K562 (cell line): ENCODE measurements at regions not wholly inside any gene's neighbourhood (a gene's known extent, or its start where the extent isn't known, plus 50 kb on each side); places are given as distances from the start of the nearest gene placed in this dataset.

ENCODE experiments used
- ARHGAP35 ChIP-seq: fragments of 450-650 bp; IDR thresholded peaks from 2 replicates; pipeline ENCODE4 v1.6.1; 2018; ENCODE audit not compliant: partially characterized antibody
- EP300 ChIP-seq: IDR thresholded peaks from 2 replicates; pipeline ENCODE4 v1.6.1; 2012; ENCODE audit warnings: low read length, improper control_type of control experiment
- FOXK1 ChIP-seq: sonication (generic); formaldehyde crosslinking; IDR thresholded peaks from 2 replicates; pipeline ENCODE4 v1.8.0; 2022; ENCODE audit warnings: missing genetic modification reagents, mild to moderate bottlenecking, borderline replicate concordance
- FOXM1 ChIP-seq, 2 experiments: fragments of 450-650 bp in 1 of 2; sonication (generic) in 1 of 2; formaldehyde crosslinking in 1 of 2; IDR thresholded peaks; 2 replicates each; pipeline versions ENCODE4 v1.6.1 to v1.9.0; 2017 to 2022; ENCODE audit warnings: low read depth in 2 of 2, mild to moderate bottlenecking in 2 of 2, missing genetic modification reagents in 1 of 2, moderate library complexity in 1 of 2
- MCM5 ChIP-seq: fragments of 450-650 bp; IDR thresholded peaks from 2 replicates; pipeline ENCODE4 v1.6.1; 2016; ENCODE audit warnings: low read depth
- MCM7 ChIP-seq, 2 experiments: fragments of 450-650 bp; IDR thresholded peaks; 2 replicates each; pipeline ENCODE4 v1.6.1; 2016 to 2018
- PHF20 ChIP-seq: fragments of 450-650 bp; IDR thresholded peaks from 2 replicates; pipeline ENCODE4 v1.6.1; 2018; ENCODE audit not compliant: partially characterized antibody
- POLR2AphosphoS5 ChIP-seq: IDR thresholded peaks from 2 replicates; pipeline ENCODE4 v1.6.1; 2011; ENCODE audit warnings: mild to moderate bottlenecking, low read depth, low read length, moderate library complexity; ENCODE audit not compliant: control insufficient read depth, insufficient read depth
- ZNF407 ChIP-seq: fragments of 450-650 bp; IDR thresholded peaks from 2 replicates; pipeline ENCODE4 v1.6.1; 2016; ENCODE audit warnings: low read depth
- TF ChIP-seq, protein P1 (sequence below), 3 experiments: IDR thresholded peaks in 2 of 3; conservative IDR thresholded peaks in 1 of 3; 2 replicates each; pipeline ENCODE4 v1.5.1; 2011 to 2012; ENCODE audit warnings: low read length in 3 of 3, mild to moderate bottlenecking in 3 of 3, control low read depth in 2 of 3, improper control_type of control experiment in 1 of 3, inconsistent platforms in 1 of 3, low read depth in 1 of 3, mixed read lengths in 1 of 3, moderate library complexity in 1 of 3; ENCODE audit not compliant: insufficient read depth in 2 of 3
- TF ChIP-seq, protein P2 (sequence below): fragments of 200-600 bp; sonication (generic); IDR thresholded peaks from one replicate; pipeline ENCODE4 v1.6.1; 2012; ENCODE audit warnings: mild to moderate bottlenecking, low read depth, low read length, inconsistent platforms

GRCh38 chr2:30037016-30037415 lies 109.8 kb upstream of the YPEL5 start:
- no peak for TF ChIP-seq EP300
- TF ChIP-seq FOXK1 (CRISPR knock-in tag): no peak
- TF ChIP-seq FOXM1 (IDR thresholded peaks at IDR 0.05; ENCODE audit: low read depth): no peak
- TF ChIP-seq FOXM1 (CRISPR knock-in tag; IDR thresholded peaks at IDR 0.05; ENCODE audit: low read depth): no peak
- TF ChIP-seq ZNF407: no peak
- no peak for TF ChIP-seq PHF20
- TF ChIP-seq, protein P1, sequence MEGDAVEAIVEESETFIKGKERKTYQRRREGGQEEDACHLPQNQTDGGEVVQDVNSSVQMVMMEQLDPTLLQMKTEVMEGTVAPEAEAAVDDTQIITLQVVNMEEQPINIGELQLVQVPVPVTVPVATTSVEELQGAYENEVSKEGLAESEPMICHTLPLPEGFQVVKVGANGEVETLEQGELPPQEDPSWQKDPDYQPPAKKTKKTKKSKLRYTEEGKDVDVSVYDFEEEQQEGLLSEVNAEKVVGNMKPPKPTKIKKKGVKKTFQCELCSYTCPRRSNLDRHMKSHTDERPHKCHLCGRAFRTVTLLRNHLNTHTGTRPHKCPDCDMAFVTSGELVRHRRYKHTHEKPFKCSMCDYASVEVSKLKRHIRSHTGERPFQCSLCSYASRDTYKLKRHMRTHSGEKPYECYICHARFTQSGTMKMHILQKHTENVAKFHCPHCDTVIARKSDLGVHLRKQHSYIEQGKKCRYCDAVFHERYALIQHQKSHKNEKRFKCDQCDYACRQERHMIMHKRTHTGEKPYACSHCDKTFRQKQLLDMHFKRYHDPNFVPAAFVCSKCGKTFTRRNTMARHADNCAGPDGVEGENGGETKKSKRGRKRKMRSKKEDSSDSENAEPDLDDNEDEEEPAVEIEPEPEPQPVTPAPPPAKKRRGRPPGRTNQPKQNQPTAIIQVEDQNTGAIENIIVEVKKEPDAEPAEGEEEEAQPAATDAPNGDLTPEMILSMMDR (IDR thresholded peaks at IDR 0.05 in 2 of 3, conservative IDR thresholded peaks at IDR 0.05 in 1 of 3; ENCODE audit: insufficient read depth in 2 of 3, low read depth in 1 of 3, low read length in 3 of 3): no peak
- no peak for TF ChIP-seq MCM5
- TF ChIP-seq ARHGAP35: no peak
- TF ChIP-seq, protein P2, sequence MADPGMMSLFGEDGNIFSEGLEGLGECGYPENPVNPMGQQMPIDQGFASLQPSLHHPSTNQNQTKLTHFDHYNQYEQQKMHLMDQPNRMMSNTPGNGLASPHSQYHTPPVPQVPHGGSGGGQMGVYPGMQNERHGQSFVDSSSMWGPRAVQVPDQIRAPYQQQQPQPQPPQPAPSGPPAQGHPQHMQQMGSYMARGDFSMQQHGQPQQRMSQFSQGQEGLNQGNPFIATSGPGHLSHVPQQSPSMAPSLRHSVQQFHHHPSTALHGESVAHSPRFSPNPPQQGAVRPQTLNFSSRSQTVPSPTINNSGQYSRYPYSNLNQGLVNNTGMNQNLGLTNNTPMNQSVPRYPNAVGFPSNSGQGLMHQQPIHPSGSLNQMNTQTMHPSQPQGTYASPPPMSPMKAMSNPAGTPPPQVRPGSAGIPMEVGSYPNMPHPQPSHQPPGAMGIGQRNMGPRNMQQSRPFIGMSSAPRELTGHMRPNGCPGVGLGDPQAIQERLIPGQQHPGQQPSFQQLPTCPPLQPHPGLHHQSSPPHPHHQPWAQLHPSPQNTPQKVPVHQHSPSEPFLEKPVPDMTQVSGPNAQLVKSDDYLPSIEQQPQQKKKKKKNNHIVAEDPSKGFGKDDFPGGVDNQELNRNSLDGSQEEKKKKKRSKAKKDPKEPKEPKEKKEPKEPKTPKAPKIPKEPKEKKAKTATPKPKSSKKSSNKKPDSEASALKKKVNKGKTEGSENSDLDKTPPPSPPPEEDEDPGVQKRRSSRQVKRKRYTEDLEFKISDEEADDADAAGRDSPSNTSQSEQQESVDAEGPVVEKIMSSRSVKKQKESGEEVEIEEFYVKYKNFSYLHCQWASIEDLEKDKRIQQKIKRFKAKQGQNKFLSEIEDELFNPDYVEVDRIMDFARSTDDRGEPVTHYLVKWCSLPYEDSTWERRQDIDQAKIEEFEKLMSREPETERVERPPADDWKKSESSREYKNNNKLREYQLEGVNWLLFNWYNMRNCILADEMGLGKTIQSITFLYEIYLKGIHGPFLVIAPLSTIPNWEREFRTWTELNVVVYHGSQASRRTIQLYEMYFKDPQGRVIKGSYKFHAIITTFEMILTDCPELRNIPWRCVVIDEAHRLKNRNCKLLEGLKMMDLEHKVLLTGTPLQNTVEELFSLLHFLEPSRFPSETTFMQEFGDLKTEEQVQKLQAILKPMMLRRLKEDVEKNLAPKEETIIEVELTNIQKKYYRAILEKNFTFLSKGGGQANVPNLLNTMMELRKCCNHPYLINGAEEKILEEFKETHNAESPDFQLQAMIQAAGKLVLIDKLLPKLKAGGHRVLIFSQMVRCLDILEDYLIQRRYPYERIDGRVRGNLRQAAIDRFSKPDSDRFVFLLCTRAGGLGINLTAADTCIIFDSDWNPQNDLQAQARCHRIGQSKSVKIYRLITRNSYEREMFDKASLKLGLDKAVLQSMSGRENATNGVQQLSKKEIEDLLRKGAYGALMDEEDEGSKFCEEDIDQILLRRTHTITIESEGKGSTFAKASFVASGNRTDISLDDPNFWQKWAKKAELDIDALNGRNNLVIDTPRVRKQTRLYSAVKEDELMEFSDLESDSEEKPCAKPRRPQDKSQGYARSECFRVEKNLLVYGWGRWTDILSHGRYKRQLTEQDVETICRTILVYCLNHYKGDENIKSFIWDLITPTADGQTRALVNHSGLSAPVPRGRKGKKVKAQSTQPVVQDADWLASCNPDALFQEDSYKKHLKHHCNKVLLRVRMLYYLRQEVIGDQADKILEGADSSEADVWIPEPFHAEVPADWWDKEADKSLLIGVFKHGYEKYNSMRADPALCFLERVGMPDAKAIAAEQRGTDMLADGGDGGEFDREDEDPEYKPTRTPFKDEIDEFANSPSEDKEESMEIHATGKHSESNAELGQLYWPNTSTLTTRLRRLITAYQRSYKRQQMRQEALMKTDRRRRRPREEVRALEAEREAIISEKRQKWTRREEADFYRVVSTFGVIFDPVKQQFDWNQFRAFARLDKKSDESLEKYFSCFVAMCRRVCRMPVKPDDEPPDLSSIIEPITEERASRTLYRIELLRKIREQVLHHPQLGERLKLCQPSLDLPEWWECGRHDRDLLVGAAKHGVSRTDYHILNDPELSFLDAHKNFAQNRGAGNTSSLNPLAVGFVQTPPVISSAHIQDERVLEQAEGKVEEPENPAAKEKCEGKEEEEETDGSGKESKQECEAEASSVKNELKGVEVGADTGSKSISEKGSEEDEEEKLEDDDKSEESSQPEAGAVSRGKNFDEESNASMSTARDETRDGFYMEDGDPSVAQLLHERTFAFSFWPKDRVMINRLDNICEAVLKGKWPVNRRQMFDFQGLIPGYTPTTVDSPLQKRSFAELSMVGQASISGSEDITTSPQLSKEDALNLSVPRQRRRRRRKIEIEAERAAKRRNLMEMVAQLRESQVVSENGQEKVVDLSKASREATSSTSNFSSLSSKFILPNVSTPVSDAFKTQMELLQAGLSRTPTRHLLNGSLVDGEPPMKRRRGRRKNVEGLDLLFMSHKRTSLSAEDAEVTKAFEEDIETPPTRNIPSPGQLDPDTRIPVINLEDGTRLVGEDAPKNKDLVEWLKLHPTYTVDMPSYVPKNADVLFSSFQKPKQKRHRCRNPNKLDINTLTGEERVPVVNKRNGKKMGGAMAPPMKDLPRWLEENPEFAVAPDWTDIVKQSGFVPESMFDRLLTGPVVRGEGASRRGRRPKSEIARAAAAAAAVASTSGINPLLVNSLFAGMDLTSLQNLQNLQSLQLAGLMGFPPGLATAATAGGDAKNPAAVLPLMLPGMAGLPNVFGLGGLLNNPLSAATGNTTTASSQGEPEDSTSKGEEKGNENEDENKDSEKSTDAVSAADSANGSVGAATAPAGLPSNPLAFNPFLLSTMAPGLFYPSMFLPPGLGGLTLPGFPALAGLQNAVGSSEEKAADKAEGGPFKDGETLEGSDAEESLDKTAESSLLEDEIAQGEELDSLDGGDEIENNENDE: no peak
- no peak for TF ChIP-seq MCM7 (IDR thresholded peaks at IDR 0.05)
- no peak for TF ChIP-seq POLR2AphosphoS5
